OCI-LY7 (cell line): ENCODE measurements at regions not wholly inside any gene's neighbourhood (a gene's known extent, or its start where the extent isn't known, plus 50 kb on each side); places are given as distances from the start of the nearest gene placed in this dataset.

Experiments used
- BruUV-seq: library from RNA; stranded (reverse); fragments of 400-500 nt; replicated peaks from 2 replicates; lab custom pipeline; 2021; lab: Mats Ljungman, UMichigan
- CTCF ChIA-PET: fragments of 300-600 bp; sonication (Branson Sonifier 250); formaldehyde crosslinking; loops from one replicate; lab custom pipeline; 2022; ENCODE audit warnings: antibody characterized with exemption; ENCODE audit not compliant: unreplicated experiment; lab: Charles Lee
- POLR2A ChIA-PET: fragments of 300-600 bp; sonication (Branson Sonifier 250); formaldehyde crosslinking; loops from one replicate; lab custom pipeline; 2022; ENCODE audit warnings: antibody characterized with exemption; lab: Charles Lee
- DNase-seq: peaks from one replicate; pipeline ENCODE4 v3.0.0-alpha.2; 2015; ENCODE audit warnings: low spot score
- H2AFZ ChIP-seq: fragments of 200-600 bp; sonication (generic), shearing (Covaris generic); 2 replicates; pipeline ENCODE4 v1.6.1; 2014; ENCODE audit warnings: mild to moderate bottlenecking, antibody characterized with exemption, low read length, moderate library complexity
- H3K27ac ChIP-seq: fragments of 200-600 bp; sonication (generic); 2 replicates; pipeline ENCODE4 v1.5.1; 2014; ENCODE audit warnings: mixed run types, low read depth, mild to moderate bottlenecking, moderate library complexity, low read length, inconsistent platforms; ENCODE audit not compliant: poor library complexity, severe bottlenecking
- H3K36me3 ChIP-seq: fragments of 200-600 bp; sonication (generic); 2 replicates; pipeline ENCODE4 v1.6.1; 2014; ENCODE audit warnings: mild to moderate bottlenecking, antibody characterized with exemption, low read length, moderate library complexity, mixed read lengths; ENCODE audit not compliant: insufficient read depth
- H3K4me1 ChIP-seq: fragments of 200-600 bp; sonication (generic); 2 replicates; pipeline ENCODE4 v1.5.1; 2014; ENCODE audit warnings: mild to moderate bottlenecking, low read length; ENCODE audit not compliant: insufficient read depth, poor library complexity, severe bottlenecking
- H3K4me2 ChIP-seq: fragments of 200-600 bp; sonication (generic); 2 replicates; pipeline ENCODE4 v1.6.1; 2014; ENCODE audit warnings: mild to moderate bottlenecking, low read length
- H3K4me3 ChIP-seq: fragments of 200-600 bp; sonication (generic); 2 replicates; pipeline ENCODE4 v1.5.1; 2014; ENCODE audit warnings: mild to moderate bottlenecking, low read depth, low read length; ENCODE audit not compliant: poor library complexity, severe bottlenecking
- H3K79me2 ChIP-seq: fragments of 200-600 bp; sonication (generic); 2 replicates; pipeline ENCODE4 v1.6.1; 2016; ENCODE audit warnings: low read depth, mild to moderate bottlenecking, low read length, moderate library complexity, mixed read lengths; ENCODE audit not compliant: insufficient read depth
- H3K9me2 ChIP-seq: fragments of 200-600 bp; sonication (generic); 2 replicates; pipeline ENCODE4 v1.6.1; 2016; ENCODE audit warnings: mild to moderate bottlenecking, low read length, mixed read lengths; ENCODE audit not compliant: insufficient read depth
- H3K9me3 ChIP-seq: fragments of 200-600 bp; sonication (generic); 2 replicates; pipeline ENCODE4 v1.6.1; 2014; ENCODE audit warnings: mild to moderate bottlenecking, mixed run types, low read length, mixed read lengths
- H4K20me1 ChIP-seq: fragments of 200-600 bp; sonication (generic); 2 replicates; pipeline ENCODE4 v1.6.1; 2014; ENCODE audit warnings: mild to moderate bottlenecking, antibody characterized with exemption, low read length, moderate library complexity, mixed read lengths; ENCODE audit not compliant: insufficient read depth
- CTCF ChIP-seq: fragments of 200-600 bp; sonication (generic); conservative IDR thresholded peaks from 2 replicates; pipeline ENCODE4 v1.5.1; 2014; ENCODE audit warnings: mild to moderate bottlenecking, antibody characterized with exemption, low read length, moderate library complexity, mixed read lengths
- EZH2phosphoT487 ChIP-seq: fragments of 200-600 bp; sonication (generic); IDR thresholded peaks from 2 replicates; pipeline ENCODE4 v1.6.1; 2018; ENCODE audit warnings: low read depth, borderline replicate concordance, mild to moderate bottlenecking, mixed run types, antibody characterized with exemption, low read length, moderate library complexity, mixed read lengths
- intact Hi-C: fragments of 100-400 bp; cut with micrococcal nuclease; formaldehyde crosslinking; loops from one replicate; pipeline ENCODE4 v1.10.0; 2022; ENCODE audit not compliant: unreplicated experiment

GRCh38 chr2:138296365-138296764 lies 205.2 kb upstream of the SPOPL start:
- no peak overlapping the region for H3K27ac ChIP-seq
- H2AFZ ChIP-seq = no peak overlapping the region
- ChIA-PET CTCF (no interaction called here), POLR2A (interaction anchor here (0.6 kb wide), 1 partner anchor 50 kb away, joined by 3 read pairs; no protein-coding TSS in a partner anchor)
- no peak overlapping the region for H3K4me3 ChIP-seq
- H3K36me3 ChIP-seq = no peaks in the 10 kb centered on the region
- TF ChIP-seq CTCF = no peak
- no peak for TF ChIP-seq EZH2phosphoT487
- intact Hi-C loops = no loop called here
- H4K20me1 ChIP-seq = no peaks in the 10 kb centered on the region
- BruUV-seq = no TSS peak
- no peak overlapping the region for H3K4me2 ChIP-seq
- no peaks in the 10 kb centered on the region for H3K4me1 ChIP-seq
- no peaks in the 10 kb centered on the region for H3K9me3 ChIP-seq
- no peaks in the 10 kb centered on the region for H3K9me2 ChIP-seq
- no peak for DNase-seq
- H3K79me2 ChIP-seq = no peaks in the 10 kb centered on the region

- no peaks in the 10 kb centered on the region for H3K4me1 ChIP-seq
- H3K36me3 ChIP-seq = no peaks in the 10 kb centered on the region
- CTCF ChIA-PET = no interaction called here
- TF ChIP-seq EZH2phosphoT487 = no peak
- TF ChIP-seq CTCF = no peak
- H3K9me3 ChIP-seq = no peaks in the 10 kb centered on the region
- H3K9me2 ChIP-seq = no peaks in the 10 kb centered on the region
- DNase-seq = no peak
- no peak overlapping the region for H3K4me3 ChIP-seq
- H2AFZ ChIP-seq = no peak overlapping the region
- POLR2A ChIA-PET = no interaction called here
- intact Hi-C loops = no loop called here
- no peak overlapping the region for H3K4me2 ChIP-seq
- H3K27ac ChIP-seq = no peak overlapping the region
- no peaks in the 10 kb centered on the region for H3K79me2 ChIP-seq
- no TSS peak for BruUV-seq
- H4K20me1 ChIP-seq = no peaks in the 10 kb centered on the region
Measured at GRCh38 chr2:138298120-138298814, 203.3 kb upstream of the SPOPL start.

DNA sequence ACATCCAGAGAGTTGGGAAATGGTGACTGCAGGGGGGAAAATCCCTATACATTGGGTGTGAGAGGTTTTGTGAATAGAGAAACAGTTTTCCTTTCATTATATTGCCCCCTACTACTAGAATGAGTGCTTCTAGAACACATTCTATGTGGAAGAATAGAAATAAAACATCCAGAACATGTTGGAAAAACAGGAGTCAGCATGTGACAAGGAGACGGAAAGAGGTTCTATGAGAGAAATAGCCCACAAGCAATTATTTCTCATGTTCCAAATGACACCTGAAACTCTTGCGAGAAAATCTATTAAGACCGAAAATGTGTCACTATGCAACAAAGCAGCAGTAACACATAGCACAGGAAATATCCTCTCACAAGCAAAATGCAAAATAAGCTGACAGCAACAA lies 202.7 kb upstream of the SPOPL start:
- no peaks in the 10 kb centered on the region for H3K4me1 ChIP-seq
- ChIA-PET CTCF (no interaction called here), POLR2A (no interaction called here)
- DNase-seq = no peak
- intact Hi-C loops = no loop called here
- no TSS peak for BruUV-seq
- H3K4me2 ChIP-seq = no peak overlapping the region
- H2AFZ ChIP-seq = no peak overlapping the region
- no peak for TF ChIP-seq CTCF
- TF ChIP-seq EZH2phosphoT487 = no peak
- no peak overlapping the region for H3K4me3 ChIP-seq
- no peaks in the 10 kb centered on the region for H3K79me2 ChIP-seq
- H3K9me2 ChIP-seq = no peaks in the 10 kb centered on the region
- H4K20me1 ChIP-seq = no peaks in the 10 kb centered on the region
- H3K36me3 ChIP-seq = no peaks in the 10 kb centered on the region
- H3K9me3 ChIP-seq = no peaks in the 10 kb centered on the region
- no peak overlapping the region for H3K27ac ChIP-seq
